Glutamatergic neuron (in vitro differentiated cells): ENCODE measurements at regions not wholly inside any gene's neighbourhood (a gene's known extent, or its start where the extent isn't known, plus 50 kb on each side); places are given as distances from the start of the nearest gene placed in this dataset.

ENCODE experiments used
- DNase-seq: peaks from one replicate; pipeline ENCODE4 v3.0.0; 2022
- H3K27ac Mint-ChIP-seq: one replicate; pipeline ENCODE4 v1.8.0; 2020; ENCODE audit warnings: mild to moderate bottlenecking, mixed read lengths, inconsistent platforms; ENCODE audit not compliant: unreplicated experiment
- H3K27me3 Mint-ChIP-seq: one replicate; pipeline ENCODE4 v1.8.0; 2020; ENCODE audit warnings: mild to moderate bottlenecking, moderate library complexity, mixed read lengths, inconsistent platforms; ENCODE audit not compliant: unreplicated experiment
- H3K36me3 Mint-ChIP-seq: one replicate; pipeline ENCODE4 v1.8.0; 2020; ENCODE audit warnings: mild to moderate bottlenecking, mixed read lengths, inconsistent platforms; ENCODE audit not compliant: unreplicated experiment
- H3K4me1 Mint-ChIP-seq: one replicate; pipeline ENCODE4 v1.8.0; 2020; ENCODE audit warnings: mild to moderate bottlenecking, low read depth, mixed read lengths, inconsistent platforms; ENCODE audit not compliant: unreplicated experiment
- H3K4me3 Mint-ChIP-seq: one replicate; pipeline ENCODE4 v1.8.0; 2020; ENCODE audit warnings: mild to moderate bottlenecking, mixed read lengths, inconsistent platforms; ENCODE audit not compliant: unreplicated experiment
- H3K9me3 Mint-ChIP-seq: one replicate; pipeline ENCODE4 v1.8.0; 2020; ENCODE audit warnings: mild to moderate bottlenecking, moderate library complexity, mixed read lengths, inconsistent platforms; ENCODE audit not compliant: unreplicated experiment
- TF ChIP-seq, protein P1 (sequence below): fragments of 200-600 bp; sonication (generic); IDR thresholded peaks from one replicate; pipeline ENCODE4 v1.5.0; 2021; ENCODE audit not compliant: partially characterized antibody, unreplicated experiment

GRCh38 chr18:61950371-61950770 lies 57.6 kb upstream of the RNF152 start:
- DNase-seq, result no peak
- Mint-ChIP-seq H3K27ac (no peak overlapping the region), H3K36me3 (no peaks in the 10 kb centered on the region), H3K27me3 (peaks cover 4% of the 10 kb centered on the region), H3K4me1 (no peaks in the 10 kb centered on the region), H3K4me3 (no peak overlapping the region), H3K9me3 (no peaks in the 10 kb centered on the region)
- TF ChIP-seq, protein P1, sequence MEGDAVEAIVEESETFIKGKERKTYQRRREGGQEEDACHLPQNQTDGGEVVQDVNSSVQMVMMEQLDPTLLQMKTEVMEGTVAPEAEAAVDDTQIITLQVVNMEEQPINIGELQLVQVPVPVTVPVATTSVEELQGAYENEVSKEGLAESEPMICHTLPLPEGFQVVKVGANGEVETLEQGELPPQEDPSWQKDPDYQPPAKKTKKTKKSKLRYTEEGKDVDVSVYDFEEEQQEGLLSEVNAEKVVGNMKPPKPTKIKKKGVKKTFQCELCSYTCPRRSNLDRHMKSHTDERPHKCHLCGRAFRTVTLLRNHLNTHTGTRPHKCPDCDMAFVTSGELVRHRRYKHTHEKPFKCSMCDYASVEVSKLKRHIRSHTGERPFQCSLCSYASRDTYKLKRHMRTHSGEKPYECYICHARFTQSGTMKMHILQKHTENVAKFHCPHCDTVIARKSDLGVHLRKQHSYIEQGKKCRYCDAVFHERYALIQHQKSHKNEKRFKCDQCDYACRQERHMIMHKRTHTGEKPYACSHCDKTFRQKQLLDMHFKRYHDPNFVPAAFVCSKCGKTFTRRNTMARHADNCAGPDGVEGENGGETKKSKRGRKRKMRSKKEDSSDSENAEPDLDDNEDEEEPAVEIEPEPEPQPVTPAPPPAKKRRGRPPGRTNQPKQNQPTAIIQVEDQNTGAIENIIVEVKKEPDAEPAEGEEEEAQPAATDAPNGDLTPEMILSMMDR, result no peak

- no peak overlapping the region for H3K4me3 Mint-ChIP-seq
- TF ChIP-seq, protein P1, result no peak
- no peaks in the 10 kb centered on the region for H3K9me3 Mint-ChIP-seq
- H3K4me1 Mint-ChIP-seq, result no peaks in the 10 kb centered on the region
- H3K27me3 Mint-ChIP-seq, result peaks cover 4% of the 10 kb centered on the region
- no peak overlapping the region for H3K27ac Mint-ChIP-seq
- no peaks in the 10 kb centered on the region for H3K36me3 Mint-ChIP-seq
- DNase-seq, result no peak
These were observed 57.1 kb upstream of the RNF152 start for GRCh38 chr18:61949946-61950345.

GRCh38 chr18:61948846-61949438 lies 56.1 kb upstream of the RNF152 start:
- Mint-ChIP-seq H3K27me3 (peaks cover 4% of the 10 kb centered on the region), H3K9me3 (no peaks in the 10 kb centered on the region), H3K4me3 (no peak overlapping the region), H3K36me3 (no peaks in the 10 kb centered on the region), H3K4me1 (no peaks in the 10 kb centered on the region), H3K27ac (no peak overlapping the region)
- TF ChIP-seq, protein P1, result no peak
- no peak for DNase-seq

DNA sequence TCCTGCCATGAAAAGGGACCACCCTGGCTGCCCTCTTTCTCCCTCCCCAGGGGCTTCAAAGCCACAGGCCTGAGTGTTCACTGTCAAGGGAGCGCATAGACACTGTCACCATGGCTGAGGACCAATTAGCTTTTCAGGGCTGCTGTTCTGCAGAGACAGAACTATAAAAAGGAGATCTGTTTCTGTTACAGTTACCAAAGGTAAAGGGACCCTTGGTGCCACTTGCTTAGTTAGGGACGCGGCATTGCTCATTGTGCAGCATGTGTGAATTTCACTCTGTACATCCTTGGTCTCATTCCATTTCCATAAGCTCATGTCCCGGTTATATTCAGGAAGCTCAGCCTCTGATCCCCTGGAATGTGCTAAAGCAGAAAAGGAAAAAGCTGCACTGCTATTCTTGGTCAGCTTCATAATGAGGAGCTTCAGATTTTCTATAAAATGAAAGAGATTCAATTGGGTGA lies 55.5 kb upstream of the RNF152 start:
- no peak for DNase-seq
- Mint-ChIP-seq H3K27ac (no peak overlapping the region), H3K9me3 (no peaks in the 10 kb centered on the region), H3K4me3 (no peak overlapping the region), H3K4me1 (no peaks in the 10 kb centered on the region), H3K27me3 (peaks cover 3% of the 10 kb centered on the region), H3K36me3 (no peaks in the 10 kb centered on the region)
- TF ChIP-seq, protein P1, result no peak

GRCh38 chr18:61946449-61946848 lies 53.6 kb upstream of the RNF152 start:
- Mint-ChIP-seq H3K27me3 (peaks cover 3% of the 10 kb centered on the region), H3K4me1 (no peaks in the 10 kb centered on the region), H3K9me3 (no peaks in the 10 kb centered on the region), H3K4me3 (no peak overlapping the region), H3K36me3 (no peaks in the 10 kb centered on the region), H3K27ac (no peak overlapping the region)
- TF ChIP-seq, protein P1, result no peak
- no peak for DNase-seq
